GM21737 (cell line): ENCODE measurements at regions not wholly inside any gene's neighbourhood (a gene's known extent, or its start where the extent isn't known, plus 50 kb on each side); places are given as distances from the start of the nearest gene placed in this dataset.

Experiments used
- ATAC-seq: cut with Tn5 transposase; IDR thresholded peaks from one replicate; pipeline ENCODE4 v1.9.1; 2021; ENCODE audit warnings: mild to moderate bottlenecking, moderate library complexity; ENCODE audit not compliant: unreplicated experiment

DNA sequence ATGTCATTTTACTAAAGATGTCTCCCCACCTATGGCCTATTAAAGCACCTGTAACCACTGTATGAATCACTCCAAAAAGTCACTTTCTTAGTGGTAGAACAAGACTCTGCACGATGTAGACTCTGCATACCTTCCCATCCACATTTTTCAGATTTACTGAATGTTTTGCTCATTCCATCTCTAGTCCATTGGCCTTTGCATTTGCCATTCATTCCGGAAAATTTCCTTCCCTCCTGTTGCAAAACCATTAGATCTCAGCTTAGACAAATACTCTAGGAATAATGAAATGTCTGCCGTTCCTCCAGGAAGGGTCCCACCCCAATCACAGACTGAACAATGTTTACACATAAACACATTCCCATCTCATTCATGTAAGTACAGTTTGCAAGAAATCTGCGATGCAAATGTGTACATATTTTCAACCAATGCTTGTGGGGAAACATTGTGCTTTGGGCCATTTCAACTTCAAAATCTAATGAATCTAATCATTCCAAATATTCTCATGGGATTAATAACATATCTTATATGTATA is 146.3 kb upstream of the XYLT1 start:
- no peak for ATAC-seq

- ATAC-seq: no peak
These were observed 141.6 kb upstream of the XYLT1 start for GRCh38 chr16:17612336-17612735.

- no peak for ATAC-seq
These were observed 136.8 kb upstream of the XYLT1 start for GRCh38 chr16:17607609-17608008.

- no peak for ATAC-seq
These were observed 136.3 kb upstream of the XYLT1 start for GRCh38 chr16:17607075-17607509.

DNA sequence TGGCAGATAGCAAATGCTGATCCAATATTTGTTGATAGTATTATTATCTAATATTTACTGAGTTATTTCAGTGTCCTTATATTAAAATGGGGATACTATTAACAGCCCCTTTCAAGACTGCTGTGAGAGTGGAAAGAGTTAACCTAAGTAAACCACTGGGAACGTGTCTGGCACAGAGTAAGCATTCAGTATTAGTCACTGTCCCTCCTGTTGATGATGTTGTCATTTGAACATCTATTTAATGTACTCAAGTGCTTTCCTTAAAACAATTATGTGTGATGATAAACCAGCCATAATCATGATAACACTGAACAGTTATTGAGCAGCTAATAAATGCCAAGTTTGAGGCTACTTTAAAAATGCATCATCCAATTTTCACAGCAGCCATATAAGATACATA is 135.7 kb upstream of the XYLT1 start:
- ATAC-seq: no peak

GRCh38 chr16:17605784-17606183 is 135.0 kb upstream of the XYLT1 start:
- ATAC-seq: no peak

DNA sequence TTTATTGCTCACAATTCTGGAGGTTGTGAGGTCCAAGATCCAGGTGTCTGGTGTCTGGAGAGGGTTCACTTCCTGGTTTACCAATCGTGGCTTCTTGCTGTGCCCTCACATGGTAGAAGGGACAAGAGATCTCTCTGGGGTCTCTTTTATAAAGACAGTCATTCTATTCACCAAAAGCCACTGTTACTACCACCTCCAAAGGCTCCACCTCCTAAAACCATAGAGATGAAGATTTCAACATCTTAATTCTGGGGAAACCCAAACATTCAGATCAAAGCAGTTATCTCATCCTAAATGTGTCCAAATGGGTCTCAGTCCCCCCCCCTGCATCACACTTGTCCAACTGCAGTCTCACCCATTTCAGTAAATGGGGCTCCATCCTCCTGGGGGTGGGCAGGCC is 132.9 kb upstream of the XYLT1 start:
- ATAC-seq: no peak

GRCh38 chr16:17602678-17603077 is 131.9 kb upstream of the XYLT1 start:
- ATAC-seq: no peak

GRCh38 chr16:17598968-17599367 is 128.2 kb upstream of the XYLT1 start:
- ATAC-seq: no peak

- ATAC-seq: no peak
These were observed 121.1 kb upstream of the XYLT1 start for GRCh38 chr16:17591655-17592405.

DNA sequence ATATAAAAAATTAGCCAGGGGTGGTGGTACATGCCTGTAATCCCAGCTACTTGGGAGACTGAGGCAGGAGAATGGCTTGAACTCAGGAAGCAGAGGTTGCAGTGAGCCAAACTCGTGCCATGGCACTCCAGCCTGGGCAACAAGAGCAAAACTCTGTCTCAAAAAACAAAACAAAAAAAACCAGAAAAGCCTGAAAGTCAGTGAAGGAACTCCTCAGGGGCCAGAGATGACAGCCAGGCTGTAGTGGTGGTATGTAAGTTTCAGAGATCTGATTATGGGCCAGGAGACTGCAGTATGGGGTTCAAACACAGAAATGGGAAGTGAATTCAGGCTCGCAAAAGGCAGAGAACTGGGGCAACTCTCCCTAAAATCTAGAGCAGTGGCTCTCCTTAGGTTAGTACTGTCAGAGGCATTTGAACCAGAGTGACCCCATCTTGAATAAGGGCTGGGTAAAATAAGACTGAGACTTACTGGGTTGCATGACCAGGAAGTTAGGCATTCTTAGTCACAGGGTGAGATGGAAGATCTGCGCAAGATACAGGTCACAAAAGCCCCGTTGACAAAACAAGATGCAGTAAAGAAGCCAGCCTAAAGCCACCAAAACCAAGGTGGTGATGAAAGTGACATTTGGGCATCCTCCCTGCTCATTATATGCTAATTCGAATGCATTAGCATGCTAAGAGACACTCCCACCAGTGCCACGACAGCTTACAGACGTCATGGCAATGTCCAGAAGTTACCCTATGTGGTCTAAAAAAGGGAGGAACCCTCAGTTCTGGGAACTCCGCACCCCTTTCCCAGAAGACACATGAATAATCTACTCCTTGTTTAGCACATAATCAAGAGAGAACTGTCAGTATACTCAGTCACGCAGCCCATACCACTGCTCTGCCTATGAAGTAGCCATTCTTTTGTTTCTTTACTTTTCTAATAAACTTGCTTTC is 120.2 kb upstream of the XYLT1 start:
- ATAC-seq: no peak

- ATAC-seq: no peak
These were observed 119.1 kb upstream of the XYLT1 start for GRCh38 chr16:17589898-17590297.

DNA sequence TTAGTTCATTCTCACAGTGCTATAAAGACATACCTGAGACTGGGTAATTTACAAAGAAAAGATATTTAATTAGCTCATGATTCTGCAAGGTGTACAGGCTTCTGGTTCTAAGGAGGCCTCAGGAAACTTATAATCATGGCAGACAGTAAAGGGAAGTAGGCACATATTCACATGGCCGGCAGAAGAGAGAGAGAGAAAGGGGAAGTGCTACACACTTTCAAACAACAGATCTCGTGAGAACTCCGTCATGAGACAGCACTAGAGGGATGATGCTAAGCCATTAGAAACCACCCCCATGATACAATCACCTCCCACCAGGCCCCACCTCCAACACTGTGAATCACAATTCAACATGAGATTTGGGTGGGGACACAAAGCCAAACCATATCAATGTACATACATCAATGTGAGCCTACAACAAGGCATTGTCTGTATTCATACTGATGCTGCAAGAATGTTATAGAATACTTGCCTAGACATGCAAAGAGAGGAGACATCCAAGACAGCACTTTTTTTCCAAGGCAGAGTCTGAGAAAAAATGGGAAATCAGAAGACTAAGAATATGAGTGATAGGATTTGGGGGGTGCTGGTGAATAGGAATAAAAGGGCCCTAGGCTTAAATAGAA is 114.8 kb upstream of the XYLT1 start:
- ATAC-seq: no peak

GRCh38 chr16:17578981-17579874 is 108.5 kb upstream of the XYLT1 start:
- ATAC-seq: no peak

DNA sequence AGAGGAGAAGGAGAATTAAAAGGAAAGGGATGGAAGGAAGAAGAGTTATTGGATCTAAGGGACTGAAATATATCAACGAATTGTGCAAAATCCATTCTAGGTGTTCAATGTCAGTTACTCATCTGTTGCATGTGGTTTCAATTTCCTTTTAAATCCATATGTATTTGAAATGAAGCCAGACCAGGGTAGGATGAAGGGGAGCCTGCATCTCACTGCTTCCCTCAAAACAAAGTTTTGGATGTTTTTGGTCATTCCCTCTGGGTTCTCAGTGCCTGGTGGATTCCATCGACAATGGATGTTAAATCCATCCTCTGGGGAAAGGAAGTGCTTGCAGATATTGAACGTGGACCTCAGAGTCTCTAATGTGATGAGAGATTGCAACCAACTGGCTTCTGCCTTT is 103.5 kb upstream of the XYLT1 start:
- ATAC-seq: no peak

DNA sequence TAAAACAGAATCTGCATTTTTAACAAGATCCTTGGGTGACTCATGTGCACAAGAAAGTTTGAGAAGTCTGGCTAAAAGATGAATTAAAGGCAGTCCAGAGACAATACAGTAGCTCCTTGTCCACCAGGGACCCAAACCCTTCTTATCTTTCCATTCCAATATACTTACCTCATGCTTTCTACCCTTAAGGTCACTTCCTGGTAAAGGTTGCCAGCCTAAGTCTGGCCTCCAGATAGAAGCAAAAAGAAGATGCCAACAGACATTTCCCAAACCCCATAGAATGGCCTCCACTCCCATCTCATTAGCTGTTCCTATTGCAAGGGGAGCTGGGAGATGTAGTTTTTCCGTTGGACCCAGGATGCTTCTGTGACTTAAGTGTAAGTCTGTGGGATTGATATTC is 101.4 kb upstream of the XYLT1 start:
- no peak for ATAC-seq

DNA sequence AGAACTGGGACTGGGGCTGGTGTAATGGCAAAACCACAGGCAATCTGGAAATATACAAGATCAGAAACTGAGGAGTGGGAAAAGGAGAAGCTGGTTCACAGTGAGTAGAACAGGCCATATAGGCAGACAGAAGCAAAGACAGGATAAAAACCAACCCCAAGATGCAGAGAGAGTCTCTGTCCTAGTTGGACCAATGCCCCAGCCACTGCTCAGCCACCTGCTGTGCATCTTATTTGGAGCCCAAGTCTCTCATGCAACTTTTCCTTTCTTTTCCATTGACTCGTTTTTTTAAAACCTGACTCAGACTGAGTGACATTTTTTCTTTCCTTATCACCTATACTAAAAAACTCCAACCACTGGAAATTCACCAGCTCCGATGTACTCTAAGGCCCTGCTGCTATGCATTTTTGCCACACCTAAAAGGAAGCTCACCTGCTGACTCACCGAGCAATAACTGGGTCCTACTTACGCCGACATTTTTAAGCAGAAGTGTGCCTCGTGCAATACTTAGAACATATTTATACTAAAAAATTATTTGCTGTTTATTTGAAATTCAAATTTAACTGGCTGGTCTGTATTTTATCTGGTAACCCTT is 100.8 kb upstream of the XYLT1 start:
- ATAC-seq: no peak

GRCh38 chr16:17568239-17568638 is 97.5 kb upstream of the XYLT1 start:
- no peak for ATAC-seq

- no peak for ATAC-seq
These were observed 96.7 kb upstream of the XYLT1 start for GRCh38 chr16:17567455-17567854.
